ENCODE measurements at regions not wholly inside any gene's neighbourhood (a gene's known extent, or its start where the extent isn't known, plus 50 kb on each side); places are given as distances from the start of the nearest gene placed in this dataset.

GRCh38 chr2:204472375-204472774 is 72.9 kb upstream of the PARD3B start:
- TF ChIP-seq CTCF (optimal IDR thresholded peaks at IDR 0.05 in 1 of 3, IDR thresholded peaks at IDR 0.05 in 1 of 3, conservative IDR thresholded peaks at IDR 0.05 in 1 of 3; ENCODE audit: extremely low read depth in 1 of 3, insufficient read depth in 2 of 3, low read length in 3 of 3) (no peak), EZH2 (IDR thresholded peaks at IDR 0.05; ENCODE audit: low read length) (no peak)

Data from keratinocyte (primary cell).